Smooth muscle cell (in vitro differentiated cells): ENCODE measurements at regions not wholly inside any gene's neighbourhood (a gene's known extent, or its start where the extent isn't known, plus 50 kb on each side); places are given as distances from the start of the nearest gene placed in this dataset.

ENCODE experiments used
- DNase-seq: peaks from one replicate; lab custom pipeline; 2025; ENCODE audit not compliant: unreplicated experiment; lab: John Stamatoyannopoulos, UW
- H2AFZ ChIP-seq: fragments of 200-600 bp; sonication (generic); 2 replicates; pipeline ENCODE4 v1.6.0; 2016; ENCODE audit warnings: antibody characterized with exemption, low read depth, mild to moderate bottlenecking
- H3F3A ChIP-seq: fragments of 200-600 bp; sonication (generic); 2 replicates; pipeline ENCODE4 v1.6.0; 2017; ENCODE audit warnings: antibody characterized with exemption, low read depth
- H3K27ac ChIP-seq: fragments of 200-600 bp; sonication (generic); 2 replicates; pipeline ENCODE4 v1.5.1; 2016; ENCODE audit warnings: low read depth, mild to moderate bottlenecking
- H3K27me3 ChIP-seq: fragments of 200-600 bp; sonication (generic); 2 replicates; pipeline ENCODE4 v1.6.1; 2016; ENCODE audit warnings: low read depth, mild to moderate bottlenecking
- H3K36me3 ChIP-seq: fragments of 200-600 bp; sonication (generic); 2 replicates; pipeline ENCODE4 v1.5.1; 2016; ENCODE audit warnings: low read depth
- H3K4me1 ChIP-seq: fragments of 200-600 bp; sonication (generic); 2 replicates; pipeline ENCODE4 v1.5.1; 2016; ENCODE audit warnings: low read depth
- H3K4me2 ChIP-seq: fragments of 200-600 bp; sonication (generic); 2 replicates; pipeline ENCODE4 v1.6.0; 2016; ENCODE audit warnings: mild to moderate bottlenecking
- H3K4me3 ChIP-seq: fragments of 200-600 bp; sonication (generic); 2 replicates; pipeline ENCODE4 v1.5.1; 2016; ENCODE audit warnings: mild to moderate bottlenecking
- H3K79me2 ChIP-seq: fragments of 200-600 bp; sonication (generic); 2 replicates; pipeline ENCODE4 v1.6.0; 2016; ENCODE audit warnings: low read depth, mild to moderate bottlenecking
- H3K9ac ChIP-seq: fragments of 200-600 bp; sonication (generic); 2 replicates; pipeline ENCODE4 v1.6.0; 2016; ENCODE audit warnings: low read depth
- H3K9me3 ChIP-seq: fragments of 200-600 bp; sonication (generic); replicated peaks from 2 replicates; pipeline ENCODE4 v1.5.1; 2016; ENCODE audit warnings: low read depth
- H4K20me1 ChIP-seq: fragments of 200-600 bp; sonication (generic); 2 replicates; pipeline ENCODE4 v1.6.0; 2016; ENCODE audit warnings: low read depth
- CTCF ChIP-seq: fragments of 200-600 bp; sonication (generic); IDR thresholded peaks from 2 replicates; pipeline ENCODE4 v1.5.1; 2017; ENCODE audit warnings: borderline replicate concordance, mild to moderate bottlenecking, antibody characterized with exemption; ENCODE audit not compliant: insufficient read depth, poor library complexity, severe bottlenecking
- WGBS: methylation state at CpG from one replicate; pipeline ENCODE4 v1.1.7; 2016; ENCODE audit warnings: low lambda C conversion rate; 5-methylcytosine and 5-hydroxymethylcytosine counted together

- H3F3A ChIP-seq: no peaks in the 10 kb centered on the region
- H3K4me3 ChIP-seq: no peak overlapping the region
- DNase-seq: no peak
- no peak overlapping the region for H3K27ac ChIP-seq
- no peak for TF ChIP-seq CTCF
- no peaks in the 10 kb centered on the region for H3K36me3 ChIP-seq
- H3K79me2 ChIP-seq: no peaks in the 10 kb centered on the region
- H2AFZ ChIP-seq: no peak overlapping the region
- H3K9ac ChIP-seq: no peak overlapping the region
- no peaks in the 10 kb centered on the region for H3K9me3 ChIP-seq
- 89% methylated on average over 9 of the region's 9 CpGs for WGBS
- H3K4me2 ChIP-seq: no peak overlapping the region
- H4K20me1 ChIP-seq: no peaks in the 10 kb centered on the region
- H3K4me1 ChIP-seq: no peaks in the 10 kb centered on the region
- H3K27me3 ChIP-seq: no peaks in the 10 kb centered on the region
These were observed 322.6 kb upstream of the TMEM132C start for GRCh38 chr12:127944211-127944899.

- no peak for DNase-seq
- H3F3A ChIP-seq: no peaks in the 10 kb centered on the region
- H3K27me3 ChIP-seq: no peaks in the 10 kb centered on the region
- H3K36me3 ChIP-seq: no peaks in the 10 kb centered on the region
- H3K79me2 ChIP-seq: no peaks in the 10 kb centered on the region
- TF ChIP-seq CTCF: no peak
- peak overlapping the region; percentile 37 for H3K27ac ChIP-seq
- H3K9ac ChIP-seq: no peak overlapping the region
- no peak overlapping the region for H3K4me3 ChIP-seq
- H3K4me2 ChIP-seq: peak overlapping the region; percentile 23
- WGBS: 50% methylated on average over 5 of the region's 5 CpGs
- no peaks in the 10 kb centered on the region for H3K9me3 ChIP-seq
- no peaks in the 10 kb centered on the region for H4K20me1 ChIP-seq
- H2AFZ ChIP-seq: no peak overlapping the region
- peaks cover 4% of the 10 kb centered on the region for H3K4me1 ChIP-seq
These were observed 309.8 kb upstream of the TMEM132C start for GRCh38 chr12:127957001-127957660.

GRCh38 chr12:127962303-127962702 is 304.7 kb upstream of the TMEM132C start:
- no peak overlapping the region for H3K27ac ChIP-seq

More at GRCh38 chr12:127962303-127962702, 304.7 kb upstream of the TMEM132C start:
- no peak overlapping the region for H2AFZ ChIP-seq
- WGBS: 88% methylated on average over 5 of the region's 5 CpGs
- H3K9me3 ChIP-seq: no peaks in the 10 kb centered on the region
- H3F3A ChIP-seq: no peaks in the 10 kb centered on the region
- no peak overlapping the region for H3K4me3 ChIP-seq
- H3K4me2 ChIP-seq: no peak overlapping the region
- TF ChIP-seq CTCF: no peak
- no peak for DNase-seq
- H3K9ac ChIP-seq: no peak overlapping the region
- no peaks in the 10 kb centered on the region for H3K27me3 ChIP-seq
- H4K20me1 ChIP-seq: no peaks in the 10 kb centered on the region
- H3K79me2 ChIP-seq: no peaks in the 10 kb centered on the region
- no peaks in the 10 kb centered on the region for H3K36me3 ChIP-seq
- H3K4me1 ChIP-seq: no peaks in the 10 kb centered on the region
